Spleen (tissue), 7 donors: ENCODE measurements at regions not wholly inside any gene's neighbourhood (a gene's known extent, or its start where the extent isn't known, plus 50 kb on each side); places are given as distances from the start of the nearest gene placed in this dataset.

Source experiments
- CTCF ChIP-seq, 11 experiments: fragments of 200-600 bp in 7 of 11; fragments of 450-650 bp in 4 of 11; sonication (generic) in 4 of 11; IDR thresholded peaks in 8 of 11; conservative IDR thresholded peaks in 3 of 11; 1 replicate in 7 of 11; 2 replicates in 4 of 11; pipeline versions ENCODE4 v1.4.0 to v1.8.0; 2016 to 2021; ENCODE audit warnings: antibody characterized with exemption in 11 of 11, inconsistent platforms in 4 of 11, mild to moderate bottlenecking in 1 of 11
- POLR2A ChIP-seq, 3 donors: fragments of 450-650 bp; IDR thresholded peaks; one replicate each; pipeline ENCODE4 v1.5.1; 2017; ENCODE audit warnings: antibody characterized with exemption in 3 of 3, mild to moderate bottlenecking in 1 of 3
- POLR2AphosphoS5 ChIP-seq, 3 donors: sonication (generic); formaldehyde crosslinking; IDR thresholded peaks; one replicate each; pipeline ENCODE4 v1.5.1; 2017; ENCODE audit warnings: antibody characterized with exemption in 3 of 3
- donor health status: DM: no; HTN: no; CAD: no; lungs with moderate emphysema.
- donor health status: DM: no; HTN: no; CAD: no.
- donor health status: DM: no; HTN: no; CAD: no.

GRCh38 chr4:100312615-100313350, 122.5 kb upstream of the DDIT4L start:
- TF ChIP-seq CTCF (IDR thresholded peaks at IDR 0.05 in 8 of 11, conservative IDR thresholded peaks at IDR 0.05 in 3 of 11): no peak
- no peak for TF ChIP-seq POLR2A (IDR thresholded peaks at IDR 0.05)
- no peak for TF ChIP-seq POLR2AphosphoS5 (IDR thresholded peaks at IDR 0.05)
